ENCODE measurements at regions not wholly inside any gene's neighbourhood (a gene's known extent, or its start where the extent isn't known, plus 50 kb on each side); places are given as distances from the start of the nearest gene placed in this dataset.

DNA sequence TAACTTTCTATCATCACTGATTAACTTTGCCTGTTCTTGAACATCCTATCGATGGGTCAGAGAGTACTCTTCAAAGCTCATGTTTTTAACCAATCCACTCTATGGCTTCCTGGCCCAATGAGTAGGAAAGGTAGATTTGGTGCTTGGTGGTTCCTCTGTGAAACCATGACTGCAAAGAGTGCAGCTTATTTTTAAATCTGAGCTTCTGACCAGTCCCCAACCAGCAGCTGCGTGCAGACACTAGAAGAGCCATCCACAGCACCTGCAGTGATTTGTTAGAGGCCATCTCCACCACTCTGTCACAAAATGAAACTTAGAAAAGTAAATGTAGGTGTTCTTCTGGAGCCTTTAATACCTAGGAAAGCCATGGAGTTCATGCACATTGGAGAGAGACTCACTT is 107.3 kb upstream of the WWC1 start:
- DNase-seq (no peak), ATAC-seq (no peak)
- intact Hi-C loops (cut with DNase I), result no loop called here

DNA sequence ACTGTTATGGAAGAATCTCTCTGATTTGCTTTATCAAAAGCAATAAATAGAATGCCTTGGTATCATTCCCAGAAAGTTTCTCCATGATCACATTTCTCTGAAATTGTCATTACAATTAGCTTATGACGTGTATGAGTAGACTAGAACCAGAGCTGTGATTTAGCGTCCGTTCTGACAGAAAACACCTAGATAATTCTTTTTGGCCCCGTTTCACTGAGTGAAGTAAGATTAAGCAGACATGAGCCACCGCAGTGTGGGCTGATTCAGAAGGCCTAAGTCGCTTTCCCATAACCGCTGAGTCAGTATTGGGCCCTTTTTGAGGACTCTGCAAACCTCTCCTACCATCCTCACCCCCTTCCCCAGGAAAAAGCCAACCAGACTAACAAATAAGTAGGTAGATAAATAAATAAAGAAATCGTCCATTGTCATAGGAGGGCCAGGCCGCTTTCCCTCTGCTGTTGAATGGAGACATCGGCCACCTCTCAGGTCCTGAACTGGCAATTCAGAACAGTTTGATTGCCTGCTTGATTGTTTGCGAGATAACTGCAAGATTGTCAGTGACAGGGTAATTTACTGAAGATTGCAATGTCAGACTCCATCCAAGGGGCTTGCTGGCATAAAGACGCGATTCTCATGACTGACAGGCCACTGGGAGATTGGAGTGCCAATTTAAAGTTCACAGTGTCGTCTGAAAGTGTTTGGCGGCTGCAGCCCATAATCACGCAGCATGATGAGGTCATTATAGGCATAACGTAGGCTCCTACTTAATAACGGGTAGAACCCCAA is 105.0 kb upstream of the WWC1 start:
- no peak for DNase-seq
- intact Hi-C loops (cut with DNase I), result no loop called here
- peak; percentile 25 to 63 for ATAC-seq

DNA sequence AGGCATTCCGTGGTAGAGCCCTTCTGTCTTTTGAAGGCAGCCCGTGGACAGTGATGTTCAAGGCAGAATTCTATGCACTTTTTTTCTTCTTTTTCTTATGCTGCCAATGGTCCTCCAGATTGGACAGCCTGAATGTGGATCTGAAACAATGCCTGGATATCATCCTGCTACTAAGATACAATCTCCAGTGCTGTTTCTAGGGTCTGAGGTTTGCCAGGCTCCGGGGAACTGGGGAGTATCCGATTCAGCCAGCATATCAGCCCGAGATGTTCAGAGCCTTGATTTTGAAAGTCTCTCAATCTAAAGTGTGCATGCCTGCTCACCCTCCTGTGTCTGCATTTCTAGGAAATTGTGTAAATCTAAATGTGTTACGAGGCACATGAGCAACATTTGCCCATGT is 103.8 kb upstream of the WWC1 start:
- no peak for DNase-seq
- ATAC-seq, result no peak
- intact Hi-C loops (cut with DNase I), result no loop called here

DNA sequence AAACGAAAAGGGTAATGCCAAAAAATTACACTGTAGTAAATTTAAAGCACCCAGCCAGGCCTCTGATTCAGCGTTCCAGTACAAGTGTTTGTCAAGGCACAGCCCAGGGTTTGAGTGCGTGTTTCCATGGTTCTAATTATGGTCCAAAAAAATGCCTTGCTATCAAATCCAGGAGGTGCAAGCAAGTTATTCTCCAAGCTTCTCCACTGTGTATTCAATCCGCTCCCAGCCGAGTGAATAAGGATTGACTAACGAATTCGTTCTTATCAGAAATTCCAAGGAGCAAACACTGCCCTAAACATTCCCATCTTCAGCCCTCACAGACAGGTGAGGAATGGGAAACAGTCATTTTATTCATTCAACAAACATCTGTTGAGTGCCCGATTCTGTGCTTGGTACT is 103.3 kb upstream of the WWC1 start:
- DNase-seq (no peak), ATAC-seq (no peak)
- intact Hi-C loops (cut with DNase I), result no loop called here

DNA sequence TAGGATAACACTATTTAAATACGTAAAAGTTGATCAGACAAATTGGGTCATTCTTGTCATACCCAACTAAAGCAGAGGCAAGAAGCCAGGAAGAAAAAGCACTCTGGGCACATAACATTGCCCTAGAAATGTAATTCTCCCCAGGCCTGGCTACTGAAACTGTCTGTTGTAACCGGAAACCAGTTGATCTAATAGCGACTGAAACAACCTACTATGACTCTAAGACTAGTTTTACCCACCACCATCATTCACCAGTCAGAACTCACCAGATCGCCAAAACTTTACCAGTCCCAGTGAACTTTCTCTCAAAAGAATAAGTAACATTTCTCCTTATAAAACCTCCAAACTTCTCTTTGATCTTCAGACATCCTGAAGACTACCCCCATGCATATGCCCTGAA is 99.3 kb upstream of the WWC1 start:
- intact Hi-C loops (cut with DNase I), result no loop called here
- ATAC-seq, result no peak
- no peak for DNase-seq

DNA sequence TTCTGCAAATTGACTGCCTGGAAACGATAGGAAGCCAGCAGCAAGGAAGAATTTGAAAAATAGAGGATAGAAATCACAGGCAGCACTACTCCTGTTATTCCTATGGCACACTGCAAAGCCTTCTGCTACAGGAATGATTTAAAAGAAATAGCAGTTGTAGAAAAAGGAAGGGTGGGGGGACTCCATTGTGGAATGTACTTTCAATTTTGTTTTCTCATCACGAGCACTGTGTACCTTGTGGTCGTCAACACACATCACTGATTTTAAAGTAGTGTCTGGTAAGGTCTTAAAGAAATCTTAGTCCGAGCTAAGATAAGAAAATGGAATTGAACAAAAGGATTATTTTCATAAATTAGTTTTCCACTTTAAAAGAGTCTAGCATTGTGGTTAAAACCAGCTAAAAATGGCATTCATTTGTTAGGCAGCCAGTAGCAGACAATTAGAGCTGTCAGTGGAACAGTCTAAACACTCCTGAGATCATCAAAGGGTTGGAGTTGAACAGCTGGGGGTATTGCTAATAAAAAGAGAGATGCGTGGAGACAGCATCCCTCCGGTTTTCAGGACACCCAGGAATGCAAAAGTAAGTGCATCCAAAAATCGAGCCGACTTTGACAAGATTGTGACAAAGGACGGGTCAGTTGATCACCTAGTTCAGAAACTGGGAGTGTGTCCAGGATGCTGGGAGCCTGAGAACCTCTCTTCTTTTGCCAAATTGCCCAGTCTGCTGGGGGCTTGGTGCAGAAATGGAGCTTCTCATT is 97.8 kb upstream of the WWC1 start:
- intact Hi-C loops (cut with DNase I), result no loop called here
- ATAC-seq (peak in 1 of 2 donors; percentile 19), DNase-seq (no peak)

DNA sequence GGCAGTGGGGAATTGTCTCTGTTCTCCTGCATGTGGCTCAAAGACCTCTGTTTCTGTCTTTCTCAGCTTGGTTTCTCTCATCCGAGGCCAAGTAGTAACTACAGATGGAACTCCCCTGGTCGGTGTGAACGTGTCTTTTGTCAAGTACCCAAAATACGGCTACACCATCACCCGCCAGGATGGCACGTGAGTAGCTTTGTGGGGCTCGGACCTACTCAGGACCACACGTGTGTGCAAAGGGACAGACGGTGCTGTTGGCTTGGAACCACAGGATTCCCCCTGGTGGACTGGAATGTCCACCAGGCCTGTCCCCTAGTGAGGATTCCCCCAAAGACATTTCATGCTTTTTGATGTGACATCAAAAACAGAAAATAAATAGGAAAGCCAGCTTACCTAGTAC is 96.3 kb upstream of the WWC1 start:
- DNase-seq (no peak), ATAC-seq (no peak)
- intact Hi-C loops (cut with DNase I), result no loop called here

DNA sequence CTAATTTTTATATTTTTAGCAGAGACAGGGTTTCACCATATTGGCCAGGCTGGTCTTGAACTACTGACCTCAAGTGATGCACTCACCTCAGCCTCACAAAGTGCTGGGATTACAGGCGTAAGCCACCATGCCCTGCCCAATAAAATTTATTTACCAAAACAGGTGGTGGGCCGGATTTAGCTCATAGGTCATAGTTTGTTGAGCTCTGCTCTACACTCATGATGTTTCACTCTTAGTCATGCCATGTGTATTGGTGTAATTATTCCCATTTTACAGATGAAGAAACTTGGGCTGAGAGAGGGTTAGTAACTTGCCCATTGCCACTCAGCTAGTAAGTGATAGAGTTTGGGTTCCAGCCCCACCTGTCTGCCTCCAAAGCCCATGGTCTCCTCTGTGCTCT is 93.1 kb upstream of the WWC1 start:
- DNase-seq (no peak), ATAC-seq (no peak)
- intact Hi-C loops (cut with DNase I), result no loop called here

DNA sequence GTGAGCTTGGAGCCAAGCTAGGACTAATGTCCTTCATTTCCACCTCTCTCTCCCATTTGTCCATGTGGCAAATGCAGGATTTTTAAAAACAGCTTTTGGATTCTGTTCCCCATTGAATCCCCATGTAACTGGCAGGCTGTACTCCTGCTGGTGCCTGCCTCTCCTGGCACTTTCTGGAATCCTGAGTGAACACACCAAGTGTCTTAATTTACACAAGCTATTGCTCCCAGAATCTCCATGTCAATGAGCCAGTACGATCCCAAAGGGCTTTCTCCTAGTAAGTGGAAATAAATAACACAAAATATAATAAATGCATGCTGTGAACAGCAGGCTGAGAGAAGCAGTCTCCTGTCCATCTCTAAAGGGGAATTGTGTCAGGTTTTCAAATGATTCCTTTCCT is 88.4 kb upstream of the WWC1 start:
- no peak for DNase-seq
- intact Hi-C loops (cut with DNase I), result no loop called here
- no peak for ATAC-seq

DNA sequence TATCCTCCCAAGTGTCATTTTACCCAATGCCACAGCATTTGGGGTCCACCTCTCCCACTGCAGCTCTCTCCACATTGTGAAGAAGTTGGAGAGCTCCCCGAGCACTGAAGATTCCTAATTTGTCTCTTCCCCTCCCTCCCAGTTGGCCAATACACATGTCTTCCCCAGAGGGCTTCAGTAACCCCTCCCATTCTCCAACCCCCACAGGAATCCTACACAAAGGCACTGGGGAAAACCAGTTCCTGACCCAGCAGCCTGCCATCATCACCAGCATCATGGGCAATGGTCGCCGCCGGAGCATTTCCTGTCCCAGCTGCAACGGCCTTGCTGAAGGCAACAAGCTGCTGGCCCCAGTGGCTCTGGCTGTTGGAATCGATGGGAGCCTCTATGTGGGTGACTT is 87.3 kb upstream of the WWC1 start:
- ATAC-seq, result no peak
- intact Hi-C loops (cut with DNase I), result no loop called here
- no peak for DNase-seq

DNA sequence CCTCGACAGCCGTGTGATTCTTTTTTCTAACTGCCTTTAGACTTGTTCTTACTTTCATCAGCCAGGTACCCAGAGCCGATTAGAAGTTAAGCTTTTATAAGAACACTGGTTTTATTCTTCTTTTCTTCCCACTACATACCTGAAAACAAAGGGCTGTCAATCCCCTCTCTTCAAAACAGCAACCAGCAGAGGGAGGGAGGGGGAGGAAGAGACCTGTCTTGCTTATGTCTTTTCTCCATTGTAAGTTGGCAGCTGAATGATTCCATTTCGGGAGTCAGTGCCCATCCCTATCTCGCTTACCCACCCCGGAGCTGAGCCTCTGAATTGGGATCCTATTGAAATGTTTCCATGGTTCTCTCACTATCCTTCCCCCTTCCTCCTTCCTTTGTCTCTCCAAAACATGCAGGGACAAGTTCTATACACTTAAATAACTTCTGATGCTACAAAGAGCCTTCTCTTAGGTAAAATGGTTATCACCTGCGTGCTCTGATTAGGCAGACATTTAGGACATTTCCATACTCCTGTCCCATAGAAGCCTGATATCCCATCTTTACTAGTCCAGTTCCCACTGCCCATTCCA is 83.9 kb upstream of the WWC1 start:
- DNase-seq (no peak), ATAC-seq (no peak)
- intact Hi-C loops (cut with DNase I), result no loop called here

DNA sequence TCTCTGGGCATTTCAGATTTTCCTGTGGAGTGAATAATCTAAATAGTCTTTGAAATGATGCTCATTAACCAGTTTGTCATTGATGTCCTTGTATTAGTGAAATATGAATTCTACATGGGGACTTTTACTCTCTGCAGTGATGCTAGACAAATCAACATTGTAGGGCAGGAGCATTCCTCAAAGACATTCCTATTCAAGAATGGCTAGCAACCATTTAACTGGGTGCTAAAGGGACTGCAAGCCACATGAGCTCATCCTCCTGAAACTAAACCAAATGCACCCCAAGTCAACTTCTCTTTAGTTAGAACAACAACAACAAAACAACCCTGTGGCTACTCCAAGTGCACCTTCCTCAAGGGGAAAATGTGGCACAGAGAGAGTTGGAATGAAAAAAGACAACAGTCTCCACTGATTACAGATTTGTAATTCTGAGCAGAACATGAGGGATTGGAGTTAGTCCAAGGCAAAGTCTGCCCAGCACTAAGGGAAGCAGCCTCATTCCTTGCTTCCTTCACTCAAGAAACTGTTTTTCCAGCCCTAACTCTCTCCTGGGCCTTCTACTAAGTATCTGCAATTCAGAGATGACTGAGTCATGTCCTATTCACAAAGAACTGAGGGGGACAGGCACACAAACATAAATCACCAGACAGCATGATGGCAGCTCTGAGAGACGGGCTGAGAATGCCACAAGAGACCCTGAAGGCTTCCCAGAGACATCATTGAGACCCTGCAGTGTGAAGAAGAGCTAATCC is 82.0 kb upstream of the WWC1 start:
- intact Hi-C loops (cut with DNase I), result no loop called here
- ATAC-seq, result peak in 1 of 2 donors; percentile 85

DNA sequence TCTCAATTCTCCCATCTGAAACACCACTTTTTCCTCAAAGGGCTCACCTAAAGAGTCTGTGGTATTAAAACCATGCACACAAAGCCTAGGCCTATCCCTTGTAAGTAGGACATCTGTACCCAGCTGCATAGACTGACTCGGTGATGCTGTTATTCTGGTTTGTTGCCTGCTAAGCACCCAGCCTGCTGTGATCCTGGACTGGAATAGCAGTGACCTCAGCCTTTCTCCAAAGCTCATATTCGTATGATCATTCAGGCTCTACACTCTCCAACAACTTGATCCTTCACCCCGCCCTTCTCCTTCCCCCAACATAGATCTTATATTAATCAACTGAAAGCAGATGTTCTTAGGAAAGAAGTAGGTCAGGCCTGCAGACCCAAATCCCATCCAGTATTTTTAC is 81.4 kb upstream of the WWC1 start:
- no peak for DNase-seq
- peak in 1 of 2 donors; percentile 79 for ATAC-seq
- intact Hi-C loops (cut with DNase I), result no loop called here

More for the DNA sequence above, 82.0 kb upstream of the WWC1 start:
- no peak for DNase-seq

DNA sequence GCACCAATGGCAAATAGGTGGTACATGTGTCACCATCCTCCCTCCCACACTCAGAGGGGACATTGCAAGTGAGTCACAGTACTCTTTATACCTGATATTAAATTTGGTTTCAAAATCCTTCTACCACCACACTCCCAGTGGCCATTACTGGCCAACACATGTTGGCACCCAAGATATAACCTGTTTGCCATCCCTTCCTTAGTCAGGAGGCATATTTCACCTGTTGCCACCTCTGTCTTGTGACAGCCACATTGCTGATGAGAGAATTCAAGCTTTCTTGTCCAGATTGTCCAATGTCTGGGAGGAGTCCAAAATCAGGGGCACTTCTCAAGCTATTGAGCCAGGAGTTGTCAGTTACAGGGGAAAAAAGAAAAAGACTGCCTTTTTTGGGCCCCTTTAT is 80.2 kb upstream of the WWC1 start:
- DNase-seq (no peak), ATAC-seq (no peak)
- intact Hi-C loops (cut with DNase I), result no loop called here

DNA sequence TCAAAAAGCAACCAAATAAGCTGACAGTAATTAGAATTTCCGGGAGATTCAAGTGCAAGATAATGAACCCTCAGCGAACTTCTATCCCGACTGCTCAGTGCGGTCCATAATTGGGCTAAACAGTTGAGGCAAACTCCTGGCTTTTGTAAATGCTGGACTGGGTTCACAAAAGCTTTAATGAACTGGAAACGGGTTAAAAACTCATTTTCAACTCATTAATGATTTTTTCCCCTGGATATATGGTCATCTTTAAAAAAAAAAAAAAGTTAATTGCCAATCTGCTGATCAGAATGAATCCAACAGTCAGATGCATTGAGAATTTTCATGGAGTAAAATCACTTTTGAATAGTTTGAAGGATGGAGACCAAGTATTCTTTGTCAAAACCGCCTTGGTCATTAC is 79.5 kb upstream of the WWC1 start:
- intact Hi-C loops (cut with DNase I), result no loop called here
- ATAC-seq (no peak), DNase-seq (no peak)

DNA sequence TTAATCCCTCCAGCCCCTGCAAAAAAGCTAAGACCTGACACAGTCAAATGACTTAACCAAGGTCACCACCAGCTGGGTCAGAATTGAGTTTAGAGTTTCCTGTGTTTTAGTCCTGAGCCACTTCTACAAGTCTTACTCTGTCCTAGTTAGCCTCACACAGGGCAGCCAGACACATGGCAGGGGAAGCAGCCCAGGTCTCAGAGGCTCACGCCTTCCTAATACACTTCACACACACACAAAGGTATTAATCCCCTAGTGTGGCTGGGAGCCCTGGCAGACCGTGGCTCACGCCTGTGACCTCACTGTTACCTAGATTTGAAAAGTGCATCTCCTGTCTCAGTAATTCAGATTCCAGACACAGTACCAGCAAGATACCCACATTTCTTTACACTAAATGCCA is 77.4 kb upstream of the WWC1 start:
- intact Hi-C loops (cut with DNase I), result no loop called here
- DNase-seq (no peak), ATAC-seq (no peak)

DNA sequence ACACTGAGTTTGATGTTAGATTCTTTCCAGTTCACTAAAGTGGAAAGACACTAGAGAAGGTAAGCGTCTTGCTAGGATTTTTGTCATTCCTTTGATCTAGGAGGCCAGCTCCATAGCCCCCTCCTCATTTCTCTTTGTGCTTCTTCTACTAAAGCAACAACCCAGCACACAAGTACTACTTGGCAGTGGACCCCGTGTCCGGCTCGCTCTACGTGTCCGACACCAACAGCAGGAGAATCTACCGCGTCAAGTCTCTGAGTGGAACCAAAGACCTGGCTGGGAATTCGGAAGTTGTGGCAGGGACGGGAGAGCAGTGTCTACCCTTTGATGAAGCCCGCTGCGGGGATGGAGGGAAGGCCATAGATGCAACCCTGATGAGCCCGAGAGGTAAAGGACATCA is 76.6 kb upstream of the WWC1 start:
- intact Hi-C loops (cut with DNase I), result loop anchor here (5.0 kb wide), 2 partner anchors 98 to 493 kb away; no protein-coding TSS in a partner anchor
- no peak for DNase-seq
- no peak for ATAC-seq

DNA sequence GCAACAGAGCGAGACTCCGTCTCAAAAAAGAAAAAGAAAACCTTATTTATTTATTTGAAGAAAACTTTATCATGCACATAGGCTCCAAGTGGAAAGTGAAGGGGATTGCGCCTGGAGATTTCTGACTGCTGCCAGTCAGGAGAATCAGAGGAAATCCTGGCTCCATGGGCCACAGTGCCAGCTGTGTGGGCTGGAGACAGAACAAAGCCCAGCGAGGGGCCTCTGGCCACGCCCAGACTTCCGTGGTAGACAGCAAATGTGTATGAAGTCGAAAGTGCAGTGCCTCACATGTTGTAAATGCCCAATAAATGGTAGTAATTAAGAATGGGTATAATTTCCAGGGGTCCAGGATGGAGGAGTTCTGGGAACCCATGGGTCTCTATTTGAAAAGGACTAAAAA is 75.8 kb upstream of the WWC1 start:
- intact Hi-C loops (cut with DNase I), result loop anchor here (5.0 kb wide), 2 partner anchors 98 to 493 kb away; no protein-coding TSS in a partner anchor
- ATAC-seq (no peak), DNase-seq (peak; percentile 42)

DNA sequence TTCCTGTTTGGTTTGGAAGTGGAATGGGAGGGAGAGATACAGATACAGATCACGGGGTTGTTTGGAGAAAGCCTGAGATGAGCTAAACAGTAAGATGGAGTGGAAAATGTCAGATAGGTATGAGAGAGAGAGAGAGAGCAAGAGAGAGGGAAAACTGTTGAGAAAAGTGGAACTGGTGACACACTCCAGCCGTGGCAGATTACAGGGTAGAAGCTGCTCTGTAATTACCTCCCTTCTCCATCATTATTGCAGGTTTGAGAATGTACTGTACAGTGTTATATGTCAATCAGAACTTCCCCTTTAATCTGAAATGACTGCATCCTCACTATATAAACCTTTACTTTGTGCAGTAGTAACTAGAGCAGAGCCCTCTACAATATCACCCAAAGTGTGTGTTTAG is 74.5 kb upstream of the WWC1 start:
- intact Hi-C loops (cut with DNase I), result loop anchor here (5.0 kb wide), 2 partner anchors 100 to 495 kb away; no protein-coding TSS in a partner anchor
- DNase-seq (no peak), ATAC-seq (no peak)

DNA sequence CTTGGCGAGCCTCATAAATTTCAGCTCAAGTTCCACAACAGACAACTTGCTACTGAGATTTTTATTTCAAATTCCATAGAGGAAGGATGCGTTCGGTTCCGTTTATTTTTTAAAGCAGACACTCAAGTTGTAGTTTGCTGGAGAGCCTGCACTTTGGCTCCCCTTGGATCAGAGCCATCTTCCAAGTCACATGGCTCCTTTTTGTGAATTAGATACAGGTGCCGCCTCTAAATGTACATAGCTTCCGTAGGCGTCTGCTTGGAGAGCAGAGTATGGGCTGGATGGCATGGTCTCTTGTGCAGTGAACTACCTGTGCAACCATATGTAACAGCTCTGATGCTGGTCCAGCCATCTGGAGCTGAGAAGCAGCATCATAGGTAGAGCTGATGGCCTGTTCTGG is 73.9 kb upstream of the WWC1 start:
- ATAC-seq, result no peak
- intact Hi-C loops (cut with DNase I), result loop anchor here (5.0 kb wide), 2 partner anchors 100 to 495 kb away; no protein-coding TSS in a partner anchor

More for the DNA sequence above, 73.9 kb upstream of the WWC1 start:
- DNase-seq, result no peak

All from left cardiac atrium (tissue), 4 donors.